Mucosa of descending colon (tissue), 3 donors: ENCODE measurements at regions not wholly inside any gene's neighbourhood (a gene's known extent, or its start where the extent isn't known, plus 50 kb on each side); places are given as distances from the start of the nearest gene placed in this dataset.

Source experiments
- ATAC-seq: fragments of 200-7000 bp; cut with Tn5 transposase; one replicate; pipeline ENCODE4 v1.9.1; 2020; ENCODE audit warnings: mild to moderate bottlenecking, moderate library complexity
- DNase-seq, 3 donors: peaks; one replicate each; pipeline ENCODE4 v3.0.0-alpha.2; 2020
- H3K36me3 ChIP-seq: fragments of 200-600 bp; one replicate; pipeline ENCODE4 v1.8.0; 2021; ENCODE audit warnings: low read depth, mild to moderate bottlenecking
- H3K4me1 ChIP-seq: fragments of 200-600 bp; one replicate; pipeline ENCODE4 v1.8.0; 2021; ENCODE audit warnings: low read depth, mild to moderate bottlenecking
- H3K4me3 ChIP-seq: fragments of 200-600 bp; one replicate; pipeline ENCODE4 v1.8.0; 2021; ENCODE audit warnings: mild to moderate bottlenecking
- H3K9me3 ChIP-seq: fragments of 200-600 bp; one replicate; pipeline ENCODE4 v1.8.0; 2021; ENCODE audit warnings: mild to moderate bottlenecking
- intact Hi-C, 2 donors: fragments of 100-400 bp; cut with DNase I in 1 of 2; cut with micrococcal nuclease in 1 of 2; formaldehyde crosslinking; loops; one replicate each; pipeline versions ENCODE4 v1.11.0 to v1.11.1; 2022; cut with DNase I, micrococcal nuclease
- TF ChIP-seq, protein P1 (sequence below): fragments of 200-600 bp; IDR thresholded peaks from one replicate; pipeline ENCODE4 v1.8.0; 2022; ENCODE audit warnings: antibody characterized with exemption, mild to moderate bottlenecking
- donor health status: DM: no; HTN: no; CAD: no; lungs with moderate emphysema.
- donor health status: DM: no; HTN: no; CAD: no.
- donor health status: DM: no; HTN: yes; CAD: no.

DNA sequence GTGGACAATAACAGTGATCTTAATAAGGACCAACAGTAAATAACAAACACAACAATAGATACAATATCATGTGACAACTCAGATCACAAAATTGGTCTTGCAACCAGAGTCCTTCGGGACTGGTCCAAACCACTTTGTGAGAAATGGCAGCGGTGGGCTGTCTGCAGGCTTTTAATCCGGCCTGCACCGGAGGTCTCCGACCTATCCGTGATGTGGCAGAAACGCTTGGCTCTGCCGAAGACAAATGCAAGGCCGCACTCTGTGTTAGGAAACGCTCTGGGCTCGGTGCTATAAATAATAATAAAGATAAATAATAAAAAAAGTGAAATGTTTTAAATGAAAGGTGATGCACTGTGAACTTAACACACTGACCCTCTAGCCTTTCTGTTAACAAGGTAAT lies 810.6 kb upstream of the NR2F2 start:
- no peak for ATAC-seq
- intact Hi-C loops = no loop called here
- no peak for DNase-seq
- no peaks in the 10 kb centered on the region for H3K36me3 ChIP-seq
- TF ChIP-seq, protein P1, sequence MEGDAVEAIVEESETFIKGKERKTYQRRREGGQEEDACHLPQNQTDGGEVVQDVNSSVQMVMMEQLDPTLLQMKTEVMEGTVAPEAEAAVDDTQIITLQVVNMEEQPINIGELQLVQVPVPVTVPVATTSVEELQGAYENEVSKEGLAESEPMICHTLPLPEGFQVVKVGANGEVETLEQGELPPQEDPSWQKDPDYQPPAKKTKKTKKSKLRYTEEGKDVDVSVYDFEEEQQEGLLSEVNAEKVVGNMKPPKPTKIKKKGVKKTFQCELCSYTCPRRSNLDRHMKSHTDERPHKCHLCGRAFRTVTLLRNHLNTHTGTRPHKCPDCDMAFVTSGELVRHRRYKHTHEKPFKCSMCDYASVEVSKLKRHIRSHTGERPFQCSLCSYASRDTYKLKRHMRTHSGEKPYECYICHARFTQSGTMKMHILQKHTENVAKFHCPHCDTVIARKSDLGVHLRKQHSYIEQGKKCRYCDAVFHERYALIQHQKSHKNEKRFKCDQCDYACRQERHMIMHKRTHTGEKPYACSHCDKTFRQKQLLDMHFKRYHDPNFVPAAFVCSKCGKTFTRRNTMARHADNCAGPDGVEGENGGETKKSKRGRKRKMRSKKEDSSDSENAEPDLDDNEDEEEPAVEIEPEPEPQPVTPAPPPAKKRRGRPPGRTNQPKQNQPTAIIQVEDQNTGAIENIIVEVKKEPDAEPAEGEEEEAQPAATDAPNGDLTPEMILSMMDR = no peak
- no peak overlapping the region for H3K4me3 ChIP-seq
- no peaks in the 10 kb centered on the region for H3K4me1 ChIP-seq
- peaks cover 5% of the 10 kb centered on the region for H3K9me3 ChIP-seq

- H3K36me3 ChIP-seq = no peaks in the 10 kb centered on the region
- H3K4me1 ChIP-seq = no peaks in the 10 kb centered on the region
- no peak overlapping the region for H3K4me3 ChIP-seq
- DNase-seq (no peak), ATAC-seq (no peak)
- intact Hi-C loops = no loop called here
- TF ChIP-seq, protein P1 = no peak
- H3K9me3 ChIP-seq = peaks cover 5% of the 10 kb centered on the region
These were observed 810.0 kb upstream of the NR2F2 start for GRCh38 chr15:95520511-95520910.

- TF ChIP-seq, protein P1 = no peak
- no peak for DNase-seq
- Histone ChIP-seq H3K4me1 (no peaks in the 10 kb centered on the region), H3K9me3 (peaks cover 5% of the 10 kb centered on the region), H3K4me3 (no peak overlapping the region), H3K36me3 (no peaks in the 10 kb centered on the region)
- no peak for ATAC-seq
- intact Hi-C loops = no loop called here
These were observed 809.6 kb upstream of the NR2F2 start for GRCh38 chr15:95520922-95521321.

DNA sequence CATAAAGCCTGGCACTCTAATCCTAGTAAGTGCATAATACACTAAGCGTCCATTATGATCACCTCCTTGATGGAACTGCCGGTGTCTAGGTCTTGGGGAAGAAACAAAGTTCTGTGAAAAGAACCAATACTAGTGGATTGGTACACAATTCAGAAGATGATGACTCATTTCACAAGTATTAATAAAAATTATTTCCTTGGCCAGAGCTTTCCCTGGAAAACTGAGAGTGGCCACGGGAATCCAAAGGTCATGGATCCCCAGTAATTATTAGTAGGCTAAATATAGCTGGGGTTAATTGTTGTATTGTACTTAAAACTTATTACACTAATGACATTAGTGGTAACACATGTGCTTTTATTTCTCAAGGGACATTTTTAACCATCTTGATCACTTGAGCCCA lies 808.0 kb upstream of the NR2F2 start:
- intact Hi-C loops = no loop called here
- Histone ChIP-seq H3K4me3 (no peak overlapping the region), H3K4me1 (no peaks in the 10 kb centered on the region), H3K36me3 (no peaks in the 10 kb centered on the region), H3K9me3 (peaks cover 5% of the 10 kb centered on the region)
- DNase-seq (no peak), ATAC-seq (no peak)
- TF ChIP-seq, protein P1 = no peak

DNA sequence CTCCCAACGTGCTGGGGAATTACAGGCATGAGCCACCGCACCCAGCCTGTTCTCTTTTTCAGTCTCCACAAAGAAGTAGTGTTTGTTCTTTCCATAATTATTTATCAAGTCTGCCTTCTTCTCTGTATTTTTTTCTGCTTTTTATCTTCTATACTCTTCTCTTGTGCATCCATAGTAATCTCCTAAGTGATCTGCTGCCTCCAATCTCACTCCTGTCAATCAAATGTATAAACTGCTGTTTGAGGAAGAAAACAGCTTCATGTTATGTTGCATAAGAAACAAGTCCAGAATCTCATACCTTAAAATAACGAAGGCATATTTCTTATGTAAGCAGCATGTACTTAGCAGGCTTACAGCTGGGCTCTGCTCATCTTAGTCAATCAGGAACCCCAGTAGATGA lies 801.6 kb upstream of the NR2F2 start:
- intact Hi-C loops = no loop called here
- no peaks in the 10 kb centered on the region for H3K4me1 ChIP-seq
- ATAC-seq = no peak
- no peaks in the 10 kb centered on the region for H3K36me3 ChIP-seq
- DNase-seq = no peak
- TF ChIP-seq, protein P1 = no peak
- H3K4me3 ChIP-seq = no peak overlapping the region
- no peaks in the 10 kb centered on the region for H3K9me3 ChIP-seq

GRCh38 chr15:95536638-95537037 lies 793.9 kb upstream of the NR2F2 start:
- DNase-seq = no peak
- intact Hi-C loops = no loop called here
- H3K4me1 ChIP-seq = no peaks in the 10 kb centered on the region
- ATAC-seq = no peak
- TF ChIP-seq, protein P1 = no peak
- H3K4me3 ChIP-seq = no peak overlapping the region
- H3K36me3 ChIP-seq = no peaks in the 10 kb centered on the region
- H3K9me3 ChIP-seq = no peaks in the 10 kb centered on the region
